Activated naive CD8-positive, alpha-beta T cell treated with anti-CD3 and anti-CD28 coated beads, Interleukin-2, amount 50 U/mL, for 24 hours (primary cell): ENCODE measurements at regions not wholly inside any gene's neighbourhood (a gene's known extent, or its start where the extent isn't known, plus 50 kb on each side); places are given as distances from the start of the nearest gene placed in this dataset.

Experiments used
- ATAC-seq: fragments of 150-1000 bp; cut with Tn5 transposase; one replicate; pipeline ENCODE4 v1.10.0; 2021
- DNase-seq: peaks from one replicate; pipeline ENCODE4 v3.0.0; 2021
- H3K27ac Mint-ChIP-seq: one replicate; pipeline ENCODE4 v1.8.0; 2021; ENCODE audit warnings: mild to moderate bottlenecking, mixed read lengths
- H3K27me3 Mint-ChIP-seq: one replicate; pipeline ENCODE4 v1.8.0; 2021; ENCODE audit warnings: mixed read lengths
- H3K36me3 Mint-ChIP-seq: one replicate; pipeline ENCODE4 v1.8.0; 2021; ENCODE audit warnings: low read depth, mixed read lengths
- H3K4me1 Mint-ChIP-seq: one replicate; pipeline ENCODE4 v1.8.0; 2021; ENCODE audit warnings: mixed read lengths
- H3K4me3 Mint-ChIP-seq: one replicate; pipeline ENCODE4 v1.8.0; 2021; ENCODE audit warnings: mild to moderate bottlenecking, moderate library complexity, mixed read lengths
- H3K9me3 Mint-ChIP-seq: one replicate; pipeline ENCODE4 v1.8.0; 2021; ENCODE audit warnings: mixed read lengths

GRCh38 chr11:45597097-45597496, 68.3 kb downstream of the CHST1 start:
- Mint-ChIP-seq H3K9me3 (no peaks in the 10 kb centered on the region), H3K4me1 (no peaks in the 10 kb centered on the region), H3K36me3 (no peaks in the 10 kb centered on the region), H3K4me3 (no peak overlapping the region), H3K27me3 (peaks cover 6% of the 10 kb centered on the region), H3K27ac (no peak overlapping the region)
- DNase-seq (no peak), ATAC-seq (no peak)

DNA sequence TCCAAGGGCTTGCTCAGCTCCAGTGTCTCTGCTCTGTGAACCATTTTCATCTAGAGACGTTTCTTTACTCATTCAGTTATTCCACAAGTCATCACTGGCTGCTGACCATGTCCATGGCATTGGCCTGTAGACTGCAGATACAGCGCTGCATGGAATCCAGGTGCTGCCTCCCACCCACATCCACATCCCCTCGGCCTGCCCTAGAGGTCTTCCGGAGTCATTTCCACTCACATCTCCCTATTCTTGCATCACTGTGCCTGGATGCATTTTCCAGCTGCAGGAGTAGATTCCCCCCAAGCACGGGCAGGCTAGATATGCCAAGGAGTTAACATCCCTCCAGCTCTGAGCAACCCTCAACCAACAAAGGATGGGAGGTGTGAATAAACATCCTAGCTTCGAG, 68.9 kb downstream of the CHST1 start:
- Mint-ChIP-seq H3K27me3 (peaks cover 4% of the 10 kb centered on the region), H3K9me3 (no peaks in the 10 kb centered on the region), H3K4me3 (no peak overlapping the region), H3K27ac (no peak overlapping the region), H3K36me3 (no peaks in the 10 kb centered on the region), H3K4me1 (no peaks in the 10 kb centered on the region)
- no peak for ATAC-seq
- no peak for DNase-seq

GRCh38 chr11:45593992-45594391, 71.4 kb downstream of the CHST1 start:
- no peaks in the 10 kb centered on the region for H3K4me1 Mint-ChIP-seq
- ATAC-seq: no peak
- no peak overlapping the region for H3K4me3 Mint-ChIP-seq
- no peak overlapping the region for H3K27ac Mint-ChIP-seq
- H3K9me3 Mint-ChIP-seq: no peaks in the 10 kb centered on the region
- H3K27me3 Mint-ChIP-seq: no peaks in the 10 kb centered on the region
- DNase-seq: no peak
- H3K36me3 Mint-ChIP-seq: no peaks in the 10 kb centered on the region

DNA sequence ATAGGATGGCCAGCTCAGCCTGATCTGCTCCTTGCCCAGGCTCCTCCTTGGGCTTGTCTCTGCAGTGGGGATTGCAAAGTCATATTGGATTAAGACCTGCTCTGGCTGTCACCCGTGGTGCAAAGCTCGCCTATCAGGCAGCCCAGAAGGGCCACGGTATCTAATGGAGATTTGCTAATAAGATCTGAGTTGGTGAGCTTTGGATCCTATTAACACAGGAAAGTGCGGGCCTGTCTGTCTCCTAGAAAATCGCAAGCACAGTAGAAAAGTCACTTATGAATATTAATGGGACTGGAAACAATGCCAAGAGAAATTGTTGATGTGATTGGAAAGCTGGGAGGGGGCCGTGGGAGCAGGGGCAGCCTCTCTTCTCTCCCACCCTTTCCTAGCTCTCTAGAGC, 72.8 kb downstream of the CHST1 start:
- DNase-seq (no peak), ATAC-seq (no peak)
- no peak overlapping the region for H3K27ac Mint-ChIP-seq
- H3K27me3 Mint-ChIP-seq: no peaks in the 10 kb centered on the region
- H3K9me3 Mint-ChIP-seq: no peaks in the 10 kb centered on the region
- no peaks in the 10 kb centered on the region for H3K36me3 Mint-ChIP-seq
- H3K4me1 Mint-ChIP-seq: no peaks in the 10 kb centered on the region
- no peak overlapping the region for H3K4me3 Mint-ChIP-seq

GRCh38 chr11:45590743-45591142, 74.7 kb downstream of the CHST1 start:
- DNase-seq: no peak
- peaks cover 8% of the 10 kb centered on the region for H3K27me3 Mint-ChIP-seq
- no peaks in the 10 kb centered on the region for H3K4me1 Mint-ChIP-seq
- no peak overlapping the region for H3K4me3 Mint-ChIP-seq
- no peak overlapping the region for H3K27ac Mint-ChIP-seq
- H3K36me3 Mint-ChIP-seq: no peaks in the 10 kb centered on the region
- no peak for ATAC-seq
- no peaks in the 10 kb centered on the region for H3K9me3 Mint-ChIP-seq

DNA sequence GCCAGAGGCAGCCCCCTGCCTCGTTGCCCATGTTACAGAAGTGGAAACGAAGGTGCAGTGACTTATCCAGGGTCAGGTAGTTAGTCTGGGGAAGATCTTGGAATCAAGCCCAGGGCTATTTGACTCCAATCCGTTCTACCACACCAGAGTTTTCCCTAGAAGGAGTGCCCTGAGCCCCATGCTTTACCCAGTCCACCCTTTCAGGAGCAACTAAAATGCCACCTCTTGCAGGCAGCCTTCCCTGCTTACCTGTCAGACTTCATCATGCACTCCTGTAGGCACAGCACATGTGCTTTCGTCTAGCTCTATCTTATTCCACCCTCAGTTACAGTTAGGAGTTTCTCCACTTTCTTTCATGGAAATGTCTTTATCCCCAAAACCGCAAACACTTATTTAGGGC, 80.2 kb downstream of the CHST1 start:
- DNase-seq (no peak), ATAC-seq (no peak)

DNA sequence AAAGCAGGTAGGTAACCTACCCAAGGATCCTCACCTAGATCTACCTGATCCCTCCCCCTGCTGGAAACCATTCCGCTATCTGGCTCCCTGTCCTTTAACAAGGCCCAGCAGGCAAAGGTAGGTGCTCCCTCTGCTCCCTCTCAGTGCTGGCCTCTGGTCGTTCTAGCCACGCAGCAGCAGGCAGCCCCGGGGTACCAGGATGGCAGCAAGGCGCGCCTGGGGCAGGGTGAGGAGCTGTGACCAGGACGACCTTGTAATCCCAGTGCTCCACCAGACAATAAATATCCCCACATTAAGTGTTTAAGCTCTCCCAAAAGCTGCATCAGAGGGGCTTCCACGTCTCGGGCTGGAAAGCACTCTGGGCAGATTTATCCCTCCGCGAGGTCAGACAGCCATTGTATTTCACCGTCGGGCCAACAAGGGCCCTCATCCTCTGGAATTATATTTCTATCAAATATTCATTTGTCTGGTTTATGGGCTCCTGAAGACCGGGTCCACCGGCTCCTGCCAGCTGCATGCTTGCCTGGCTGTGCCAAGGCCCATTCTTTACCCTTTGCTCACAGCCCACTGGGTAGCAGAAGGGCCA, 81.3 kb downstream of the CHST1 start:
- ATAC-seq (no peak), DNase-seq (no peak)
- peaks cover 38% of the 10 kb centered on the region for H3K27me3 Mint-ChIP-seq
- no peaks in the 10 kb centered on the region for H3K36me3 Mint-ChIP-seq
- H3K4me3 Mint-ChIP-seq: no peak overlapping the region
- no peaks in the 10 kb centered on the region for H3K9me3 Mint-ChIP-seq
- no peaks in the 10 kb centered on the region for H3K4me1 Mint-ChIP-seq
- H3K27ac Mint-ChIP-seq: no peak overlapping the region

More for the DNA sequence above, 80.2 kb downstream of the CHST1 start:
- no peaks in the 10 kb centered on the region for H3K36me3 Mint-ChIP-seq
- peaks cover 28% of the 10 kb centered on the region for H3K27me3 Mint-ChIP-seq
- H3K4me3 Mint-ChIP-seq: no peak overlapping the region
- H3K4me1 Mint-ChIP-seq: no peaks in the 10 kb centered on the region
- H3K9me3 Mint-ChIP-seq: no peaks in the 10 kb centered on the region
- H3K27ac Mint-ChIP-seq: no peak overlapping the region

DNA sequence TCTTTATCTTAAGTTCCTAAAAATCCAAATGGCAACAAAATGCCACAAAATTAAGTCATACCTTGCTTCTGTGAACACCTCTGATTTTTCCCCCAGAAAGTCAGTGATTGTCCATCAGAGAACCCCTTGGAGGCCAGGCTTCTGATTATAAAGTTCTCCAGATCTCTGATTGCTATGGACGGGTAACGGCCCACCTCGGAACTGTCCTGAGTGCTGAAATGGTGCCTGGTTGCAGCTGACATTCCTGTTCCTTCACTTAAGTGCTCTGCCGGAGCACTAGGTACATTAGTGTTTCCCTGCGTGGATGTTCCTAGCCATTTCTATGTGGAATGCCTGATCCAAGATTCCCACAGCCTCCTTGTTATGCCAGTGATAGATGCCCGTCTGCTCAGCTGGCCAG, 85.0 kb downstream of the CHST1 start:
- H3K9me3 Mint-ChIP-seq: no peaks in the 10 kb centered on the region
- peaks cover 36% of the 10 kb centered on the region for H3K27me3 Mint-ChIP-seq
- DNase-seq: peak; percentile 9
- no peak overlapping the region for H3K4me3 Mint-ChIP-seq
- ATAC-seq: no peak
- H3K4me1 Mint-ChIP-seq: peaks cover 3% of the 10 kb centered on the region
- no peaks in the 10 kb centered on the region for H3K36me3 Mint-ChIP-seq
- H3K27ac Mint-ChIP-seq: no peak overlapping the region

- Mint-ChIP-seq H3K4me3 (no peak overlapping the region), H3K4me1 (peaks cover 3% of the 10 kb centered on the region), H3K9me3 (no peaks in the 10 kb centered on the region), H3K36me3 (no peaks in the 10 kb centered on the region), H3K27me3 (peaks cover 41% of the 10 kb centered on the region), H3K27ac (no peak overlapping the region)
- DNase-seq: no peak
- ATAC-seq: no peak
Observed at GRCh38 chr11:45578316-45578715, 87.1 kb downstream of the CHST1 start.

DNA sequence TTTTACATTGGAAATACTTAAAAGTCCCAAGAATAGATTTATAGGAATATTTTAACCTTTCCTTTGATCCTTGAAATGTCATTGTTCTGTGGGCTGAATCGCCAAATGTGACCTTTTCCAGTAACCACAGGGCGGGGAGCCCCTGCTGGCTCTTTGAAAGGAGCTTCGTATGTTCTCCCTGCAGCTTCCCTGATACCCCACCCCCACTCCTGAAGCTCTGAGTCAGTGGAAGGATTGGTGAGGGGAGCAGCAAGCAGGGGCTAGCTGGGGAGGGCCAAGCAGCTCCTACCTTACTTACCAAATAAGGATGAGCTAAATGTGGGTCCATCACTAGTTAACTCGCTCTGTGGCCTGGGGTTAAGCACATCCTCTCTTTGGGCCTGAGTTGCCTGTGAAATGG, 87.7 kb downstream of the CHST1 start:
- ATAC-seq (no peak), DNase-seq (no peak)
- H3K27me3 Mint-ChIP-seq: peaks cover 41% of the 10 kb centered on the region
- H3K36me3 Mint-ChIP-seq: no peaks in the 10 kb centered on the region
- H3K4me1 Mint-ChIP-seq: peaks cover 3% of the 10 kb centered on the region
- no peaks in the 10 kb centered on the region for H3K9me3 Mint-ChIP-seq
- no peak overlapping the region for H3K27ac Mint-ChIP-seq
- H3K4me3 Mint-ChIP-seq: no peak overlapping the region

DNA sequence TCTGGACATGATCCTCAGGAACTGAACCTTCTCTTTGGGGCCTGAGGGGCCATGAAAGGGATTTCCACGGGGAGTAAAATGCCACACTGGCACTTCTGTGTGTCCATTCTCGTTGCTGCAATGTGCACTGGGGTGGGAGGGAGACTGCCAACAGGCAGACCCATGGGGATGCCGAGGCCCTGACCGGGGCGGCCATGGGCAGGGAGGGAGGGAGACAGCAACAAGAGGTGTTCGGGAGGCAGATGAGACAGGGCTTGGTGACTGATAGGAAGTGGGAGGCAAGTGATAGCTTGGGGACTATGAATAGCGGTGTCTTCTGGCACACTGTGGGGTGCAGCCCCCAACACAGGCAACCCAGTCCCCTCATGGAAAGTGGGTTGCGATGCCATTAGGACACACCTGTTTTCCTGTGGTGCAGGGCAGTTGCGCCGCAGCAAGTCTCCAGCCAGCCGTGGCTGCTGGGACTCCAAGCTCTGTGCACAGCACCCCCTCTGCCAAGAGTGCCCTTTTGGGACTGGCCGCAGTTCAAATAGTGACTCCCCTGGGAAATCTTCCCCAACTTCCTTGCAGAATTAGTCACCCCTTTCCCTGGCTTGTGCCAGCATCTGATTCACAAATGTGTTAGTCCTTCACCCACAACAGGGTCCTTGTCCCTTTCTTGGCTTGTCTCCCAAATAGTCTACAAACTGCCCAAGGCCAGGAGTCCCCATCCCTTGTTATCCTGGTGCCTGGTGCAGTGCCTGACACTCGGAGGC, 88.8 kb downstream of the CHST1 start:
- Mint-ChIP-seq H3K27me3 (peaks cover 32% of the 10 kb centered on the region), H3K4me1 (peaks cover 3% of the 10 kb centered on the region), H3K36me3 (no peaks in the 10 kb centered on the region), H3K27ac (no peak overlapping the region), H3K4me3 (no peak overlapping the region), H3K9me3 (no peaks in the 10 kb centered on the region)
- ATAC-seq (no peak), DNase-seq (no peak)

DNA sequence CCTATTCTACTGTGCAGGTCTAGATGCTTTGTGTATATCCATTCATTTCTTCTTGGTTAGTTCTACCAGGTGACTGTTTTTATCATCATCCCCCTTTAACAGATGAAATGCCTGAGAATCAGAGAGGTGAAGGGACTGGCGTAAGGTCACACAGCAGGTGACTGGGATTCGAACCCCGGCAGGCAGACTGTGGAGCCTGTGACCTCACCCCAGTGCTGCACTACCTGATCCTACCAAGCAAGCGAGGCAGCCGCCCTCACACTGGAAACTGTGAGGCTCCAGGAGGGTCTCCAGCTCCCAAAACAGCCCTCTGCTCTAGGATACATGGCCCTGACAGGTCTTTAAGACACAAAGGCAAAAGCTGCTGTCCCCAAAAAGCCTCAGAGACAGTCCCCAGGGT, 91.7 kb downstream of the CHST1 start:
- Mint-ChIP-seq H3K36me3 (no peaks in the 10 kb centered on the region), H3K4me1 (peaks cover 3% of the 10 kb centered on the region), H3K9me3 (no peaks in the 10 kb centered on the region), H3K4me3 (no peak overlapping the region), H3K27ac (no peak overlapping the region), H3K27me3 (peaks cover 16% of the 10 kb centered on the region)
- DNase-seq: no peak
- ATAC-seq: no peak

DNA sequence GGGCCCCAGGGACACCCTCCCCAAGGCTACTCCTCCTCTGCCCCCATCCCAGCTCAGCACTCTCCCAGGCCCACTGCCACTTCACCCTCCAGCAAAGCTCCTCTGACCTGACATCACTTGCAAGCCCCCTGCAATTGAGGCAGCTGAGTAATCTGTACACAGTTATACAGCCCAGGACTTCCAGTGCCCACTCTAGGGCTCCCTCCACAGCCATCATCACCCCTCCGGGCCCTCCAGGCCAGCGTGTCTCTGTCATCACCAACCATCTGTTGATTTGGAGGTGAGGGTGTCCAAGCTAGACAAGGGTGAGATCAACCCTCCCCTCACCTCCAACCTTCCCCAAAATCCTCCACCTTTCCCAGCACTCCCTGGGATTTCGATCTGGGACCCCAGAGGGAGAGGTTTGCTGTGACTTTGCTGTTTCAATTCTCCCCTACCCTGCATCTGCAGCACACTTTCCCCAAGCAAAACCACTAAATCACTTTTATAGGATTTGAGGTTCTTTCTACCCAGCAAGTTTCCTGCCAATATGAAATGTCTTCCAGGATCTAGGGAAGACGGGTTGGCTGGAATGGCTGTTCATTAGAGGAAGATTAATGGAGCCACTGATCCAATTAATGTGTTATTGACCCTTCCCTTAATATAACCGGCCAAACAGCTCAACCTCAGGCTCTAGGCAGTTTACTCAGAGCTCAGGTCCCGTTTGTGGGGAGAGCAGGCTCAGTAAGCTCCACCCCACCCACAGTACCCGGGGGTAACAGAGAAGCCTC, 92.9 kb downstream of the CHST1 start:
- H3K9me3 Mint-ChIP-seq: no peaks in the 10 kb centered on the region
- DNase-seq (no peak), ATAC-seq (no peak)
- no peak overlapping the region for H3K27ac Mint-ChIP-seq
- H3K36me3 Mint-ChIP-seq: no peaks in the 10 kb centered on the region
- peaks cover 13% of the 10 kb centered on the region for H3K27me3 Mint-ChIP-seq
- no peak overlapping the region for H3K4me3 Mint-ChIP-seq
- H3K4me1 Mint-ChIP-seq: no peaks in the 10 kb centered on the region

DNA sequence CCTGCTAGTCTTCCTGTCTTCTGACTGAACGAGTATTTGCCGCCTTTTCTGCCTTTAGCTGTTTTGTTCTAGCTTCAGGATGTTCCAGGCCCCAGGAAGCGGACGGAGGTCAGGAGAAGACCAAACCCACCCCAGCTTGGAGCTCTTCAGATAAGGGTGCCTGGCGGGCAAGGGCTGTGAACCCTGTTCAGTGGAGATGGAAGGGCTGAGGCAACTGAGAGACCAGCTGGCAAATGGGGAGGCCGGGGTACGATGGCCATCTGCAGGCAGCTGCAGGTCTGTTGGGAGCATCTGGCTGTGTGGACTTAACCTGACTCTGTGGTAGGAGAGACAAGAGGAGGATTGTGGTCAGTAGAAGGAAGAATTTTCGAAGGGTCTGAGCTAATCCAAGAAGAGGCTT, 95.6 kb downstream of the CHST1 start:
- no peaks in the 10 kb centered on the region for H3K4me1 Mint-ChIP-seq
- ATAC-seq (no peak), DNase-seq (no peak)
- no peaks in the 10 kb centered on the region for H3K9me3 Mint-ChIP-seq
- H3K4me3 Mint-ChIP-seq: no peak overlapping the region
- H3K27me3 Mint-ChIP-seq: peaks cover 10% of the 10 kb centered on the region
- H3K27ac Mint-ChIP-seq: no peak overlapping the region
- H3K36me3 Mint-ChIP-seq: no peaks in the 10 kb centered on the region

DNA sequence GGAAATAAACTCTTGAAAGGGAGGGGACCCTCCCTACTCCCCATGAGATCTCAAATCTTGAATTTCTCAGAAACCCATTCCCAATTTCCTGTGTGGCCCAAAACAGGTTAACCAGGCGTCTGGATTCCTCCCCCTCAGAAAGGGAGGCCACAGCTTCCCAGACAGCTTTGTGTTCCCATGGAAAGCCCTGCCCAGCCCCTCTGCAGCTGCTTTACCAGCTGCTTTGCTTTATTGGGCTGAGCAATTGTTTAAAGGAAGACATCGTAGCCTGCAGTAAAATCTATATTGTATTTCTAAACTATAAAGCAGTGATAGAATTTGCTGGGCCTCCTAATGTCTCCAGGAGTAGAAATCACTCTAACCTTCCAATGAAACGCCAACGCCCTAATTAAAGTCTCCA, 97.4 kb downstream of the CHST1 start:
- Mint-ChIP-seq H3K4me3 (no peak overlapping the region), H3K27ac (no peak overlapping the region), H3K36me3 (no peaks in the 10 kb centered on the region), H3K4me1 (no peaks in the 10 kb centered on the region), H3K9me3 (no peaks in the 10 kb centered on the region), H3K27me3 (peaks cover 5% of the 10 kb centered on the region)
- ATAC-seq (no peak), DNase-seq (no peak)
